A549 (cell line): ENCODE measurements at regions not wholly inside any gene's neighbourhood (a gene's known extent, or its start where the extent isn't known, plus 50 kb on each side); places are given as distances from the start of the nearest gene placed in this dataset.

ENCODE experiments used
- ATAC-seq, 2 experiments: fragments of 200-7000 bp in 1 of 2; fragments of >200 bp in 1 of 2; cut with Nextera tagmentation in 1 of 2; cut with Tn5 transposase in 1 of 2; 3 replicates each; pipeline versions ENCODE4 v1.8.0 to v1.9.1; 2018 to 2020; ENCODE audit warnings: mild to moderate bottlenecking in 1 of 2, moderate library complexity in 1 of 2
- CTCF ChIA-PET: fragments of 300-600 bp; sonication (Branson Sonifier 250); formaldehyde crosslinking; extraction: SDS; loops from one replicate; lab custom pipeline; 2021; ENCODE audit warnings: antibody characterized with exemption, inconsistent platforms; lab: Yijun Ruan, JAX
- POLR2A ChIA-PET: fragments of 350-600 bp; formaldehyde crosslinking; extraction: SDS; loops from one replicate; lab custom pipeline; 2021; ENCODE audit warnings: antibody characterized with exemption, inconsistent platforms; lab: Yijun Ruan, JAX
- DNase-seq, 2 experiments: peaks; one replicate each; pipeline versions ENCODE4 v3.0.0 to v3.0.0-alpha.2; 2011 to 2016; ENCODE audit warnings: low read depth in 1 of 2, low spot score in 1 of 2
- FAIRE-seq: peaks from 2 replicates; lab custom pipeline; 2011; peaks lifted over from hg19 to GRCh38; lab: Jason Lieb, UNC
- H3K27ac ChIP-seq, 2 experiments: fragments of >200 bp; sonication (Bioruptor Twin); formaldehyde crosslinking; 3 replicates each; pipeline ENCODE4 v1.5.1; 2016 to 2017
- H3K4me1 ChIP-seq: fragments of >200 bp; sonication (Bioruptor Twin); formaldehyde crosslinking; 3 replicates; pipeline ENCODE4 v1.6.1; 2016
- H3K4me2 ChIP-seq: fragments of >200 bp; sonication (Bioruptor Twin); formaldehyde crosslinking; 3 replicates; pipeline ENCODE4 v1.6.1; 2016
- H3K4me3 ChIP-seq: fragments of >200 bp; sonication (Bioruptor Twin); formaldehyde crosslinking; 3 replicates; pipeline ENCODE4 v1.5.1; 2016
- H3K9me3 ChIP-seq: fragments of >200 bp; sonication (Bioruptor Twin); formaldehyde crosslinking; 3 replicates; pipeline ENCODE4 v1.6.1; 2016
- CBX8 ChIP-seq: fragments of 200-600 bp; sonication (generic); IDR thresholded peaks from 2 replicates; pipeline ENCODE4 v1.6.1; 2016
- CEBPB ChIP-seq, 2 experiments: fragments of >200 bp in 1 of 2; sonication (Bioruptor Twin) in 1 of 2; formaldehyde crosslinking in 1 of 2; IDR thresholded peaks; 2 replicates each; pipeline ENCODE4 v1.6.1; 2012 to 2016
- CHD2 ChIP-seq: fragments of 150-350 bp; IDR thresholded peaks from 2 replicates; pipeline ENCODE4 v1.6.1; 2014; ENCODE audit warnings: low read length; ENCODE audit not compliant: partially characterized antibody
- EP300 ChIP-seq, 2 experiments: fragments of >200 bp; sonication (Bioruptor Twin); formaldehyde crosslinking; IDR thresholded peaks; 2 replicates in 1 of 2; 3 replicates in 1 of 2; pipeline ENCODE4 v1.6.1; 2016 to 2017
- ESRRA ChIP-seq: fragments of 150-350 bp; IDR thresholded peaks from 2 replicates; pipeline ENCODE4 v1.6.1; 2014; ENCODE audit warnings: mild to moderate bottlenecking, low read length, borderline replicate concordance
- FOXS1 ChIP-seq: fragments of 250-450 bp; sonication (Bioruptor Pico); IDR thresholded peaks from 2 replicates; pipeline ENCODE4 v1.5.0; 2020; ENCODE audit warnings: mild to moderate bottlenecking, moderate library complexity
- GATA3 ChIP-seq: IDR thresholded peaks from 2 replicates; pipeline ENCODE4 v1.6.1; 2012; ENCODE audit warnings: borderline replicate concordance
- HDAC2 ChIP-seq: fragments of 200-600 bp; sonication (generic); IDR thresholded peaks from 2 replicates; pipeline ENCODE4 v1.6.1; 2016
- HES2 ChIP-seq: fragments of >200 bp; sonication (Bioruptor Twin); formaldehyde crosslinking; IDR thresholded peaks from 2 replicates; pipeline ENCODE4 v1.6.1; 2016
- HEYL ChIP-seq: fragments of 250-450 bp; sonication (Bioruptor Pico); IDR thresholded peaks from 2 replicates; pipeline ENCODE4 v1.8.0; 2021; ENCODE audit warnings: mild to moderate bottlenecking, moderate library complexity
- HOXB5 ChIP-seq: fragments of 250-450 bp; sonication (Bioruptor Pico); IDR thresholded peaks from 2 replicates; pipeline ENCODE4 v1.5.0; 2020; ENCODE audit warnings: mild to moderate bottlenecking, moderate library complexity
- KDM1A ChIP-seq: fragments of 200-600 bp; sonication (generic); IDR thresholded peaks from 2 replicates; pipeline ENCODE4 v1.6.1; 2016; ENCODE audit warnings: low read depth, mild to moderate bottlenecking
- KDM5A ChIP-seq: fragments of 200-600 bp; sonication (generic); IDR thresholded peaks from 2 replicates; pipeline ENCODE4 v1.6.1; 2016; ENCODE audit warnings: antibody characterized with exemption, mild to moderate bottlenecking
- MAZ ChIP-seq: fragments of 150-350 bp; IDR thresholded peaks from 2 replicates; pipeline ENCODE4 v1.6.1; 2014; ENCODE audit warnings: antibody characterized with exemption, low read depth, low read length, borderline replicate concordance
- MYC ChIP-seq: IDR thresholded peaks from 2 replicates; pipeline ENCODE4 v1.6.1; 2012; ENCODE audit warnings: mild to moderate bottlenecking, inconsistent platforms, low read length, improper control_type of control experiment, borderline replicate concordance
- NPAS2 ChIP-seq: fragments of 250-450 bp; sonication (Bioruptor Pico); IDR thresholded peaks from 2 replicates; pipeline ENCODE4 v1.8.0; 2022; ENCODE audit warnings: mild to moderate bottlenecking, moderate library complexity, borderline replicate concordance
- PBX3 ChIP-seq: IDR thresholded peaks from 2 replicates; pipeline ENCODE4 v1.6.1; 2012
- POLR2AphosphoS2 ChIP-seq: conservative IDR thresholded peaks from 2 replicates; pipeline ENCODE4 v1.6.1; 2012; ENCODE audit warnings: low read length, improper control_type of control experiment, inconsistent platforms
- RAD21 ChIP-seq, 2 experiments: fragments of >200 bp in 1 of 2; sonication (Bioruptor Twin) in 1 of 2; formaldehyde crosslinking in 1 of 2; IDR thresholded peaks in 1 of 2; conservative IDR thresholded peaks in 1 of 2; 2 replicates in 1 of 2; 3 replicates in 1 of 2; pipeline ENCODE4 v1.6.1; 2012 to 2018; ENCODE audit warnings: inconsistent platforms in 1 of 2
- RNF2 ChIP-seq: fragments of 200-600 bp; sonication (generic); IDR thresholded peaks from 2 replicates; pipeline ENCODE4 v1.6.1; 2016; ENCODE audit warnings: low read depth, mild to moderate bottlenecking, antibody characterized with exemption, moderate library complexity, borderline replicate concordance
- SMC3 ChIP-seq: fragments of >200 bp; sonication (Bioruptor Twin); formaldehyde crosslinking; IDR thresholded peaks from 3 replicates; pipeline ENCODE4 v1.6.1; 2018; ENCODE audit warnings: inconsistent platforms
- TFCP2L1 ChIP-seq: fragments of 250-450 bp; sonication (Bioruptor Pico); IDR thresholded peaks from 2 replicates; pipeline ENCODE4 v1.5.0; 2021; ENCODE audit warnings: mild to moderate bottlenecking
- ZSCAN20 ChIP-seq: fragments of 250-450 bp; sonication (Bioruptor Pico); IDR thresholded peaks from 2 replicates; pipeline ENCODE4 v1.8.0; 2022; ENCODE audit warnings: mild to moderate bottlenecking, moderate library complexity
- WGBS: methylation state at CpG from one replicate; pipeline ENCODE4 v1.1.6; 2017; ENCODE audit errors: missing lambda C conversion rate; 5-methylcytosine and 5-hydroxymethylcytosine counted together
- TF ChIP-seq, protein P1 (sequence below): fragments of 200-600 bp; sonication (generic); IDR thresholded peaks from 2 replicates; pipeline ENCODE4 v1.6.1; 2016; ENCODE audit warnings: antibody characterized with exemption, mild to moderate bottlenecking, moderate library complexity
- TF ChIP-seq, protein P2 (sequence below): fragments of 150-350 bp; IDR thresholded peaks from 2 replicates; pipeline ENCODE4 v1.6.1; 2014; ENCODE audit warnings: low read depth, mild to moderate bottlenecking, low read length
- TF ChIP-seq, protein P3 (sequence below): IDR thresholded peaks from 2 replicates; pipeline ENCODE4 v1.6.1; 2012

GRCh38 chr6:159487636-159488035 lies 205.4 kb downstream of the SOD2 start (continued):
- TF ChIP-seq FOXS1 (no peak), CEBPB (IDR thresholded peaks at IDR 0.05) (no peak), KDM1A (no peak), NPAS2 (CRISPR knock-in tag) (no peak)

GRCh38 chr6:159483259-159483658 lies 209.8 kb downstream of the SOD2 start:
- H3K4me3 ChIP-seq: no peak overlapping the region
- ChIA-PET POLR2A (no interaction called here), CTCF (no interaction called here)
- ATAC-seq (no peak), DNase-seq (no peak), FAIRE-seq (no peak)
- no peaks in the 10 kb centered on the region for H3K9me3 ChIP-seq
- 4% methylated on average over 3 of the region's 3 CpGs for WGBS
- H3K4me1 ChIP-seq: no peaks in the 10 kb centered on the region
- TF ChIP-seq KDM1A (no peak), MAZ (no peak)
- TF ChIP-seq, all 56 proteins: peak for 0
- no peak overlapping the region for H3K4me2 ChIP-seq
- no peak overlapping the region for H3K27ac ChIP-seq

GRCh38 chr6:159481897-159482296 lies 211.1 kb downstream of the SOD2 start:
- TF ChIP-seq GATA3: no peak
- no peak for TF ChIP-seq HEYL
- no peak for TF ChIP-seq CHD2
- TF ChIP-seq, protein P1, sequence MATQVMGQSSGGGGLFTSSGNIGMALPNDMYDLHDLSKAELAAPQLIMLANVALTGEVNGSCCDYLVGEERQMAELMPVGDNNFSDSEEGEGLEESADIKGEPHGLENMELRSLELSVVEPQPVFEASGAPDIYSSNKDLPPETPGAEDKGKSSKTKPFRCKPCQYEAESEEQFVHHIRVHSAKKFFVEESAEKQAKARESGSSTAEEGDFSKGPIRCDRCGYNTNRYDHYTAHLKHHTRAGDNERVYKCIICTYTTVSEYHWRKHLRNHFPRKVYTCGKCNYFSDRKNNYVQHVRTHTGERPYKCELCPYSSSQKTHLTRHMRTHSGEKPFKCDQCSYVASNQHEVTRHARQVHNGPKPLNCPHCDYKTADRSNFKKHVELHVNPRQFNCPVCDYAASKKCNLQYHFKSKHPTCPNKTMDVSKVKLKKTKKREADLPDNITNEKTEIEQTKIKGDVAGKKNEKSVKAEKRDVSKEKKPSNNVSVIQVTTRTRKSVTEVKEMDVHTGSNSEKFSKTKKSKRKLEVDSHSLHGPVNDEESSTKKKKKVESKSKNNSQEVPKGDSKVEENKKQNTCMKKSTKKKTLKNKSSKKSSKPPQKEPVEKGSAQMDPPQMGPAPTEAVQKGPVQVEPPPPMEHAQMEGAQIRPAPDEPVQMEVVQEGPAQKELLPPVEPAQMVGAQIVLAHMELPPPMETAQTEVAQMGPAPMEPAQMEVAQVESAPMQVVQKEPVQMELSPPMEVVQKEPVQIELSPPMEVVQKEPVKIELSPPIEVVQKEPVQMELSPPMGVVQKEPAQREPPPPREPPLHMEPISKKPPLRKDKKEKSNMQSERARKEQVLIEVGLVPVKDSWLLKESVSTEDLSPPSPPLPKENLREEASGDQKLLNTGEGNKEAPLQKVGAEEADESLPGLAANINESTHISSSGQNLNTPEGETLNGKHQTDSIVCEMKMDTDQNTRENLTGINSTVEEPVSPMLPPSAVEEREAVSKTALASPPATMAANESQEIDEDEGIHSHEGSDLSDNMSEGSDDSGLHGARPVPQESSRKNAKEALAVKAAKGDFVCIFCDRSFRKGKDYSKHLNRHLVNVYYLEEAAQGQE: no peak
- no peak for TF ChIP-seq MAZ
- TF ChIP-seq FOXS1: no peak
- no peak for TF ChIP-seq TFCP2L1 (CRISPR knock-in tag)
- TF ChIP-seq RAD21 (conservative IDR thresholded peaks at IDR 0.05 in 1 of 2, IDR thresholded peaks at IDR 0.05 in 1 of 2): no peak
- no peak for TF ChIP-seq POLR2AphosphoS2
- 19% methylated on average over 1 of the region's 1 CpG for WGBS
- ATAC-seq (no peak), DNase-seq (no peak), FAIRE-seq (no peak)
- Histone ChIP-seq H3K4me3 (no peak overlapping the region), H3K4me1 (no peaks in the 10 kb centered on the region), H3K9me3 (no peaks in the 10 kb centered on the region), H3K4me2 (no peak overlapping the region), H3K27ac (no peak overlapping the region)
- ChIA-PET CTCF (no interaction called here), POLR2A (no interaction called here)

- ChIA-PET POLR2A (no interaction called here), CTCF (interaction anchor here (0.7 kb wide), 1 partner anchor 18 kb away, joined by 3 read pairs; no protein-coding TSS in a partner anchor)
- WGBS: 32% methylated on average over 8 of the region's 8 CpGs
- ATAC-seq: no peak
- Histone ChIP-seq H3K4me1 (no peaks in the 10 kb centered on the region), H3K9me3 (no peaks in the 10 kb centered on the region), H3K4me3 (no peak overlapping the region), H3K27ac (no peak overlapping the region), H3K4me2 (no peak overlapping the region)
- no peak for TF ChIP-seq HDAC2
- TF ChIP-seq MYC: no peak
- TF ChIP-seq FOXS1: no peak
- TF ChIP-seq, protein P2, sequence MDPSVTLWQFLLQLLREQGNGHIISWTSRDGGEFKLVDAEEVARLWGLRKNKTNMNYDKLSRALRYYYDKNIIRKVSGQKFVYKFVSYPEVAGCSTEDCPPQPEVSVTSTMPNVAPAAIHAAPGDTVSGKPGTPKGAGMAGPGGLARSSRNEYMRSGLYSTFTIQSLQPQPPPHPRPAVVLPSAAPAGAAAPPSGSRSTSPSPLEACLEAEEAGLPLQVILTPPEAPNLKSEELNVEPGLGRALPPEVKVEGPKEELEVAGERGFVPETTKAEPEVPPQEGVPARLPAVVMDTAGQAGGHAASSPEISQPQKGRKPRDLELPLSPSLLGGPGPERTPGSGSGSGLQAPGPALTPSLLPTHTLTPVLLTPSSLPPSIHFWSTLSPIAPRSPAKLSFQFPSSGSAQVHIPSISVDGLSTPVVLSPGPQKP: no peak
- no peak for TF ChIP-seq KDM5A
- TF ChIP-seq ZSCAN20 (CRISPR knock-in tag): no peak
- no peak for TF ChIP-seq HES2
- no peak for TF ChIP-seq ESRRA
- no peak for TF ChIP-seq CBX8
- no peak for TF ChIP-seq SMC3
- no peak for TF ChIP-seq HOXB5 (CRISPR knock-in tag)
- TF ChIP-seq, protein P3, sequence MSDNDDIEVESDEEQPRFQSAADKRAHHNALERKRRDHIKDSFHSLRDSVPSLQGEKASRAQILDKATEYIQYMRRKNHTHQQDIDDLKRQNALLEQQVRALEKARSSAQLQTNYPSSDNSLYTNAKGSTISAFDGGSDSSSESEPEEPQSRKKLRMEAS: no peak
- no peak for TF ChIP-seq RNF2
- TF ChIP-seq EP300 (IDR thresholded peaks at IDR 0.05): no peak
- no peak for TF ChIP-seq PBX3
- DNase-seq: no peak
- no peak for FAIRE-seq
Observed at GRCh38 chr6:159480471-159480870, 212.6 kb downstream of the SOD2 start.
